GM18507 (cell line): ENCODE measurements at regions not wholly inside any gene's neighbourhood (a gene's known extent, or its start where the extent isn't known, plus 50 kb on each side); places are given as distances from the start of the nearest gene placed in this dataset.
"Not testable (repeated sequence)": the region's sequence is repeated elsewhere in the genome, so short reads cannot be mapped to it uniquely, and the experiment has no call there.

ENCODE experiments used
- DNase-seq: peaks from one replicate; pipeline ENCODE4 v3.0.0; 2011; ENCODE audit warnings: low read depth; ENCODE audit not compliant: insufficient read length; ENCODE audit errors: extremely low spot score
- FAIRE-seq: peaks from 2 replicates; lab custom pipeline; 2011; peaks lifted over from hg19 to GRCh38; lab: Jason Lieb, UNC

DNA sequence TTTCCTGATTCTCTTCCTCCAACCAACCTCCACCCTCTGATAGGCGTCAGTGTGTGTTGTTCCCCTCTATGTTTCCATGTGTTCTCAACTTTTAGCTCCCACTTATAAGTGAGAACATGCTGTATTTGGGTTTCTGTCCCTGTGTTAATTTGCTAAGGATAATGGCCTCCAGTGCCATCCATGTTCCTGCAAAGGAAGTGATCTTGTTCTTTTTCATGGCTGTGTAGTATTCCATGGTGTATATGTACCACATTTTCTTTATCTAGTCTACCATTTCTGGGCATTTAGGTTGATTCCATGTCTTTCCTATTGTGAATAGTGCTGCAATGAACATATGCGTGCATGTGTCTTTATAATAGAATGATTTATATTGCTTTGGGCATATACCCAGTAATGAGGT, 107.1 kb upstream of the CPHXL start:
- FAIRE-seq = not testable (repeated sequence)

DNA sequence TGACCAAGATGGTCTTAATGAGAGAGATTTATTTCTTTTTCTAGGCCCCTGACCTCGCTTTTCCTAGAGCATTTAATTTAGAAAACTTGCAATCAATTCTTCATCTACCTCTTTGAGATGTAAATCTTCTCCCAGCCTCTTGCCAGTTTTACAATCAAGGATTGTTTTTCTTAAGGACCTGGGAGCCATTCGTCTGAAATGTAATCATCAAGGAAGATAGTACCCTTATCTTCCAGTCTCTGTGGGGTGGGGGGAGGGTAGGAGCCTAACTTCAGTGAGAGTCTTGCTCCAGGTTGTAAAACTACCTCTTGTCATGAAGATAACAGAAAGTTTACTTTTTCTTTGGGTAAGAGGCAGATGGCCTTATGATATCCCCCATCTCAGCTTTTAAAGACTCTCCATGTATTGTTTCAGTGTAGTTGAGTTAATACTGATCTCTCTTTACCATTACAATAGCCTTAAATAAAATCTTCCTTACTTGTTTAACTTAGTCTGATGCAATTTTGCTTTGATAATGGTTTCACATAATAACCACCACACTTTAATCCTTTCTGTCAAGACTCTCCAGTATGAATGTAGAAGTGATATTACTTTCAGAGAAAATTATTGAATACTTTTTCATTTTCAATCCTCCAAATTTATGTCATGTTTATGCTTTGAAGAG, 110.2 kb upstream of the CPHXL start:
- FAIRE-seq (no peak), DNase-seq (no peak)

More for the DNA sequence above, 107.1 kb upstream of the CPHXL start:
- not testable (repeated sequence) for DNase-seq

DNA sequence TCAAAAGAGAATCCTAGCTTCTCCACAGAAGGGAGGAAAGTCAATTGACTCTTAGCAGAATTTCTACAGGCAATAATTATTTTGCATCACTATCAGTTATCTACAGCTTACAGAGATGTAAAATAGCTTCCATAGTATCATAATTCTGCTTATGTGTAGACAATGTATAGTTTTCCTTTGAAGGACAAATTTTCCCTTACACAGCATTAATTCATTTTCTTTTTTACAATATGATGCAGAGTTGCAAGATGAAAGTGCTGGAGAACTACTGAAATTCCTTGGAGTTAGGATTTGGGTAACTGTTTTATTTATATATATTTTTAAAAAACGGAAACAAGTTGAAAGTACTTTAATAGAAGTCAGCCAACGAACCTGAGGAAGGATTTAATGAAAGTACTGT, 111.0 kb upstream of the CPHXL start:
- no peak for DNase-seq
- no peak for FAIRE-seq

DNA sequence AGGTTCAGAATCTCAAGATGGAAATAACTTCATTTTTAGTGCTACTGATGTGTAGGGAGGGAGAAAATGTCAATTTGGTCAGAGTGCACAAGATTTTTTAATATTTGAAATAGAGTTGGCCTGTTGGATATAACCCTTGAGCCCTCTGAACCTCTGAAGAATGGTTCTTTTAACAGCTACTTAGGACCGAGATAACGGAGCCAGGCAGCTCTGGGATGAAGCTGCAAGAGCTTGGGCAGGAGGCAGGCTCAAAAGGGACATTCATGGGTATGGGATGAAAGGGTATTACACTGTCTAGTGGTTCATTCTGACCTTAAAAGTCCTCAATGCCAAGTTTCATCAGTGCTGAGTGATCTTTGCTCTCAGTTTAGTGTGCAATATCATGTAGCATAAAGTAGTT, 111.4 kb upstream of the CPHXL start:
- DNase-seq = no peak
- FAIRE-seq = no peak

DNA sequence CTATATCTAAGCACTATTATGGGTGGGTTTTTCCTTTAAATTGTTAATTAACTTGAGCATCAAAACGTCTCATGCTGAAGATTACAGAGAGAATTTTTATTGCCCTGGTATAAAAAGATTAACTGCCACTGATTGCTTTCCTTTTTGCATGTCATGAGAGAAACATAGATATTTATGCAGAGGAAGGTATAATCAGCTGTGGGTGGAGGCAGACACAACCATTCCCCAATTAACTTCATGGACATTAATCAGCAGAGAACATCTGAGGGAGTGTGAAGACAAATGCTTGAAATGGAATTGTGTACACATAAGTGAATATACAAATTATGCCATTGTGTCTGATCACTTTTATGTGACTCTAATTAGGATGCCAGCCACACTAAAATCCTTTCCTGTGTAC, 115.2 kb upstream of the CPHXL start:
- FAIRE-seq (no peak), DNase-seq (no peak)

DNA sequence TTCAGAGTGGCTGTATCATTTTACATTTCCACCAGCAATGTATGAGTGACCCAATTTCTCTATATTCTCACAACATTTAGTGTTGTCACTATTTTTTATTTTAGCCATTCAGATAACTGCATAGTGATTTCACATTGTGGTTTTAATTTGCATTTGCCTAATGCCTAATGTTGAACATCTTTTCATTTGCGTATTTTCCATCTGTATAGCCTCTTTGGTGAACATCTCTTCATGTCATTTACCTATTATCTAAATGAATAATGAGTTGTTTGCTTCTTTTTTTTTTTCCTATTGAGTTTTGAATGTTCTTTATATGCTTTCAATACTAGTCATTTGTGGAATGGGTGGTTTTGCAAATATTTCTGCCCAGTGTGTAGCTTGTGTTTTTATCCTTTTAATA, 120.9 kb upstream of the CPHXL start:
- DNase-seq (no peak), FAIRE-seq (no peak)

DNA sequence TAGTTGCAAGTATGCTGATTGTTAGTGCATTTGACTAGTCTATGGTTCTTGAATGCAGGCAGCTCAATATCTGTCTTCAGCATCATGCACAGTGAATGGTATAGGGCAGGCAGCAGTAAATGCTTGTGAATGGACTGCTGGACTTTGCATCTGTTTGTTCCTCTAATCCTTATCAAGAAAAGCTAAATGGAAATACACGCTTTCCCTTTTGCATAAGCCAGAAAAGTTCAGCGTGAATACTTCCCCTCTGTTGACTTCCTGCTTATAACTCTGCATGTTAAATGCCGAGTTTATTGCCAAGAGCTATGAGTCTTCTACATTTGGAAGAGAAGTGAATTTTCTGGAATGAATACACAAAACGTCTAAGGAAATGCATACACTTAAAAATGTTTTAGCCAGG, 127.9 kb upstream of the CPHXL start:
- no peak for DNase-seq
- no peak for FAIRE-seq

DNA sequence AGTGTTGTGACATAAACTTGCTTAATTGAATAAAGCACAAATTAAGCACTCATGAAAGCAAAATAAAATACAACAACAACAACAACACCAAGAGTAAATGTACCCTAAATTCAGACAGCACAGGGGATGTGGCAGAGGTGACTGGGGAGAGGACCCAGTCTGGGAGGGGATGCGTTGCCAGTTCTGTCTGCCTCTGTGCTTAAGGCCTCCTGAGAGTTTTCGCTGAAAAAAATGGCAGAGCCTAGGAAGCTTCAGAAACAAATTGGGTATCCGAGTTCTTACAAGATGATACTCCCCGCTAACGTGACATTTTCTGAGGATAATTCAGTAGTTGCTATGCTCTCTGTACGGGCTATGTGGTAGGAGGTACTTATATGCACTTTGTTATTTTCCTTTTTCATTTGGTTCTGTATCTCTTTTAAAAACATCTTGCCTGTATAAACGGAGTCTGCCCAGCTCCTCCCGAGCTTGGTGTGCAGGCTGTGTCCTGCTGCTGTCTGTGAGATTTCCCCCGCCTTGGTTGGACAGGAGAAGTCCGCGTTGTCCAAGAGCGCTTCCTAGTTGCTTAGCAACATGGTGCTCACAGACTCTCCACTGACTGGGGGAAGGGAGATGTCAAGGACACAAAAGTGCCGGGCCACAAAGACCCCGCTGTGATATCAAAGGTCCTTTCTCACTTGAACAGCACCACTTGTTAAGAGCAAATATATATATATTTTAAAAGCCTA, 134.2 kb upstream of the CPHXL start:
- DNase-seq (no peak), FAIRE-seq (no peak)

DNA sequence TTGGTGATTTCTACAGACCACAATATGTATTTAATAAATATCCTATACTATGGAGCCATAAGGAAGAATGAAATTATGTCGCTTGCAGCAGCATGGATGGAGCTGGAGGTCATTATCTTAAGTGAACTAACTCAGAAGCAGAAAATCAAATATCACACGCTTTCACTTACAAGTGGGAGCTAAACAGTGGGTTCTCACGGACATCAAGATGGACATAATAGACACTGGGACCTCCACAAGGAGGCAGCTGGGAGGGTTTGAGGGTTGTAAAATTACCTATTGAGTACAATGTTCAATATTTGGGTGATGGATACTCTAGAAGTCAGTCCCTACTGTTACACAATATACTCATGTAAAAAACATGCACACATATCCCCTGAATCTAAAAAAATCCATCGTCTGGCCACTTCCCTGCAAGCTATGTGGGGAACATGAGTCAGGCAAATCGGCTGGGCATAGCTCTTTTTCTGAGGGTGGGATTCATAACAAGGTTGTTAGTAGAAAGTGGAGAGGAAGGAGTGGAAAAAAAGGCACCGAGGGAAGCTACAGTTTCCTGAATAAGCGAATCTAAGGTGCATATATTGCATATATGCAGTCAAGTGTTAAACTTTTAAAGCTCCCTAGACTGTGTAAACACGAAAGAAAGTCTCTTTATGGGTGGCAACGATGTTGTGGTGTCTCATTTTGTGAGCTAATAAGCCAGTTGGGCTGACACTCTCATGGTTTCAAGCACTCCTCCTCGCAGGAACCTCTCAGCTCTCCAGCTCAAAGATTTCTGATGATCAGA, 135.2 kb upstream of the CPHXL start:
- DNase-seq = no peak
- no peak for FAIRE-seq

DNA sequence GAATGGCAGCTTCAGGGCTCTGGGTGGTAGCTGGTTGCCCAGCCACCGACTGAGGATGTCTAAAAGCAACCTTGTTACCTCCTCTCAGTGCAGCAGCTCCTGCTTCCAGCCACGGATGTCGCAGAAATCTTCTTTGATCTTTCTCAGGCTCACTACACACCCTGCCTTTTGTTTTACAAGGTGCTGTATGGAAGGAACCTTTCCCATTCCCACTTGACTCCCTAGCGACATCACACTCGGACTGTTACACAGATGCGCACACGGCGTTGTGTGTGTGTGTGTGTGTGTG, 135.8 kb upstream of the CPHXL start:
- DNase-seq (no peak), FAIRE-seq (no peak)

DNA sequence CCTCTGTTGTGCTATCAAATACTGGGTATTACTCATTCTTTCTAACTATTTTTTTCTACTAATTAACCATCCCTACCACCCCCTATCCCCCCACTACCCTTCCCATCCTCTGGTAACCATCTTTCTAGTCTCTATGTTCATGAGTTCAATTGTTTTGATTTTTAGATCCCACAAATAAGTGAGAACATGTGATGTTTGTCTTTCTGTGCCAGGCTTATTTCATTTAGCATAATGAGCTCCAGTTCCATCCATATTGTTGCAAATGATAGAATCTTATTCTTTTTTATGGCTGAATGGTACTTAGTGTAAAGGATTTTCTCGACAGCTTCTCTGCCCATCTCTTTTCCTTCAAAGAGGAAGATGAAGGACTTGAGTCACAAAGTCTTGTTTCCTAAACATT, 138.0 kb upstream of the CPHXL start:
- FAIRE-seq (no peak), DNase-seq (no peak)

DNA sequence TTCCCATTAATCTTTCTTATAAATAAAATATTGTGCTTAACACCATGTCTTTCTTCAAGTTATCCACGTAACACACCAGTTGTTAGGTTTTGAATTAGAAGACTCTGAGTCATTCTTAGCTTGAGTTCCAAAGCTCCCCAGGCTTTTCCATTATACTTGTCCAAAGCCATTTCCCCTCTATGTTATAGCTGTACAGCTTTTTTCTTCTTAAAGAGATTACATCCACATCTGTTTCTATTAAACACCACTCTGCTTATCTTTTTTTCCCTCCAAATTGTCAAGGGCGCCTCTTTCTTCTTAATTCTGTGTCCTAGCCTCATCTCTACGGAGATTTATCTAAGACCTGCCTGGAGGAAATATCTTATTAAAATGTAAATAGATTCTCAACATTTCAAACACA, 139.4 kb upstream of the CPHXL start:
- DNase-seq (no peak), FAIRE-seq (no peak)

DNA sequence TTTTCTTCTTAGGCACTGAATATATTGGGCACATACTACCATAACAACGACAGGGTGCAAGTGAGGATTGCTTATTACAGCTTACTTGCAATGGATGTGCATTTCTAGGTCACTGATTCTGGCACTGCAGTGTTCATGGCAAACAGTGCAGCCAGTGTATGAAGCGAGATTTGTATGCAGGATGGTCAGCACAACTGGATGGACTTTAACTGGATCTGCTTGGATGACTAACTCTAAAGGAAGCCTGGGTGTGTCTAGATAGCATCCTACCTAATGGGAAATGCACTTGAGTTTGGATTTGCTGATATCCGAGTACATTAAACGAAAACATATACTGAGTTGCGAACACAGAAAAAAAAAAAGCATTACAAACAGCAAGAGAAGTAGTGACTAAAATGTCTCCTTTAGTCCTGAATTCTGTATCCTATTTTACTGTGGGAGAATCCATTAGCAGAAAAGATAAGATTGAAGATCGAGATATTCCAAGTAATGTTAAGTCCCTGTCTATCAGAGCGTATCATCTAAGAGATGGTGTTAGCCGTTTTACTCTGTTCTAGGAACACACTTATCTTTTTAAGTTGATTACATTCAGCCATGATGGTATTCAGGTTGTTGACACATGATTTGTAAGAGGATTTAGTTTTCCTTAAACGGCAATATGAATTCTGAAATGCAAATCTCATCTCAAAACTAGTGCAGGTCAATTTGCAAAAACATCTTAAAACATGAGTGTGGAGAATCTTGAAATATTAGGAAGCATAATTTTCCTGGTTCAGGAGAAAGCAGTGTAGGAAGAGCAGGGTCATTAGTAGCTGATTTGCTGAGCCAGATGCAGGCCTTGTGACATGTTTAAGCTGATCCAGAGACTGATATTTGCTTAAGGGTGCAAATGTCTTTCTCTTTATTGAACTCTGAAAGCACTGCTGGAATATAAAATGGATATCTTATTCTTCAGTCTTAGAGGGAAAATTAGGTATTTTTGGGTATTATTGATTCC, 142.6 kb upstream of the CPHXL start:
- DNase-seq (no peak), FAIRE-seq (no peak)

DNA sequence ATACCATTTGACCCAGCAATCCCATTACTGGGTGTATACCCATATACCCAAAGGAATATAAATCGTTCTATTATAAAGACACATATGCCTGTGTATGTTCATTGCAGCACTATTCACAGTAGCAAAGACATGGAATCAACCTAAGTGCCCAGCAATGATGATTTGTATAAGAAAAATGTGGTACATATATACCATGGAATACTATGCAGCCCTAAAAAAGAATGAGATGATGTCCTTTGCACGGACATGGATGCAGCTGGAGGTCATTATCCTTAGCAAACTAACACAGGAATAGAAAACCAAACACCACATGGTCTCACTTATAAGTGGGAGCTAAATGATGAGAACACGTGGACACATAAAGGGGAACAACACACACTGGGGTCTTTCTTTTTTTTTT, 155.0 kb upstream of the CPHXL start:
- DNase-seq, FAIRE-seq: not testable (repeated sequence)

DNA sequence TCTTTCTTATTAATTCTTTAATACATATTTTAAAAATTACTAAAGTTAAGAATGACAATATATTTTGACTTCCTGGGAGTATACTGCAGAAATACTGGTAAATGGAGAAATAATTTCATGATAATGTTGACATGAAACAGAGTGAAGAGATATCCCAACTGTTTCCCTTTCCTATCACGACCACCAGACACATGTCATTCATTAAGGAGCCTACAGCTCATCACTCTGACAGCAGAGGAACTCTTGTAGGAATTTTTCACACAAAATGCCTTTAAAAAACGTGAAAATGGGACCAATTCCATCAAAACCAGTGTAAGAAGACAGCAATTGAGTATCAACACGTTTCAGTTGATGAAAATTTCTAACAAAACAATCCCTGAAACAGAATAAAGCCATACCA, 172.9 kb upstream of the CPHXL start:
- FAIRE-seq (no peak), DNase-seq (no peak)

DNA sequence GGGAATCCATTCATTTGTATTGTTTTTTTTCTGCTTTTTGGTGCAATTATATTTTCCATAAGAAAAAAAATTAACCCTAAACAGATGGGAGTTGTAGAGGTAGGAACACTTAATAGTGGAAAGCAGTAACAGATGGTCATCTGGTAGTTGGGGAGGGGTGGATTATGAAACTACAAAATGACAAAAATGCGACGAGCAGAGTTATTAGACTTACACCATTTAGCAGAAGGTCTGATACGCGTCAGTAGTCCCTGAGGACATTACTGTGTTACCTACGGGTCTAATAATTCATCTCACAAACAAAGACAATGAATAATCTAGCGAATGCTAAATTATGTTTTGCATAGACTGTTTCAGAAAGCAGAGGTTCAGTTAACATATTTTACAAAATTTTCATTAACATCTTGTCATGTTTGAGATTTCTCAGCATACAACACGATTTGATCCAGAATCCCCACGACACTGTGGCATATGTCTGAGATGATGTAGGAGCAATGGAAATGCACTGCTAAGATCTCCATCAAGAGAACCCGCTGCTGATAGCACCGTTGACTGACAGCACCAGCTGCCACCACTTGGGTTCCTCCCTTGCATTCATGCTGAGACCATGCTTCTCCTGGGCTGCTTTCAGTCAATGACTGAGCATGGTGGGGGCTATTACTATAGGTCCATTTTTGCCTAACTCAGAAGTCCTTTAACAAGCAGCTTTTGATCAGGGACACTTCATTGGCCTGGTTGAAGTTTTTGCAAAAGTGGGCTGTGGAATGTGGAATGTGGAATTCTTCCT, 182.2 kb upstream of the CPHXL start:
- no peak for FAIRE-seq
- no peak for DNase-seq

DNA sequence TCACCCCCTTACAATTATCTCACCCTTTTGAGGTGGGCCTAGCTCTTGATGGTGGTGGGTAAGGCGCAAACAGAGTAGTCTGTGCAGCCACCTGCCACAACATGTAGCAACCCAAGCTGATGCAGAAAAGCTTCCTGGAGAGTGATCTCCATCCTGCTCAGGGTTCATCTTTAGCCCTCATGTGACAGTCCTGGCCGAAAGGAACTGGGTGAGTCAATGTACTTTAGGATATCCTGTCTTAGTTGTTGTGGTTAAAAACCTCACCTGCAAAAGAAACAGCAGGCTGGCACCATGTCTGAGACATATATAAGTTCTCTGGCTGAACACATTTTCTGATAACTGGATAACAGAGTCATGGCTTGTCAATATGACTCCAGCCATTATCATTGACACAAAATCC, 183.5 kb upstream of the CPHXL start:
- FAIRE-seq (no peak), DNase-seq (no peak)

DNA sequence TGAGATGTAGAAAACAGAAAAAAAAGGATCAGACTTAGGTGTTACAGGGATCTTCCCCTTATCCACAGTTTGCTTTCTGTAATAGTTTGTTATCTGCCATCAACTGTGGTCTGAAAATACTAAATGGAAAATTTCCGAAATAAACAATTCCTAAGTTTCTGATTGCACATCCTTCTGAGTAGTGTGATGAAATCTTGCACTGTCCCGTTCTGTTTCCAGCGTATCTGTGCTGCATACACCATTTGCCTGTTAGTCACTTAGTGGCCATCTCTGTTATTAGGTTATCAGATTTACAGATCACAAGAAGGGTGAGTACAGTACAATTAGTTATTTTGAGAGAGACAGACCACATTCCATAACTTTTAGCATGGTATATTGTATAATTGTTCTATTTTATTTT, 185.6 kb upstream of the CPHXL start:
- DNase-seq (no peak), FAIRE-seq (no peak)

DNA sequence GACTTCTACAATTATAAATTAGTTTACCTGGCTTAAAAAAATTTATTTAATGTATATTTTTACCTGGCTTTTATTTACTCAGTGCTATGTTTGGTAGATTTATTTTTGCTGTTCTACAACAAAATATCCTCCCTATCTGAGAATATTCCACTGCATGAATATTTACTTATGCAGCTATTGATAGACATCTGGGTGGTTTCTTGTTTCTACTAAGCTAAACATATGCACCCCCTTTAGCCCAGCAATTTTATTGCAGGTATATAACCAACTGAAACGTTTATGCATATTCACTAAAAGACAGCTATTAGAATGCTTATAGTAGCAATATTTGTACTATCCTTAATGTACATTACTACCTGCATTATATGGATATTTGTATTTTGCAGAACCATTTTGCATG, 187.7 kb upstream of the CPHXL start:
- DNase-seq (no peak), FAIRE-seq (no peak)
